HepG2 (cell line): ENCODE measurements at regions not wholly inside any gene's neighbourhood (a gene's known extent, or its start where the extent isn't known, plus 50 kb on each side); places are given as distances from the start of the nearest gene placed in this dataset.

Source experiments
- ATAC-seq: fragments of 200-7000 bp; cut with Tn5 transposase; 3 replicates; pipeline ENCODE4 v1.9.1; 2020; ENCODE audit warnings: mild to moderate bottlenecking, moderate library complexity
- BruUV-seq: library from RNA; stranded (reverse); fragments of 400-500 nt; replicated peaks from 2 replicates; lab custom pipeline; 2021; lab: Mats Ljungman, UMichigan
- CTCF ChIA-PET: fragments of 300-600 bp; formaldehyde crosslinking; extraction: SDS; loops from one replicate; lab custom pipeline; 2021; ENCODE audit warnings: low total read pairs, inconsistent platforms, low intra/inter-chr PET ratio; lab: Yijun Ruan, JAX
- POLR2A ChIA-PET: fragments of 350-600 bp; sonication (Branson Sonifier 250); formaldehyde crosslinking; loops from one replicate; lab custom pipeline; 2020; ENCODE audit warnings: antibody characterized with exemption, inconsistent platforms; lab: Yijun Ruan, JAX
- DNase-seq: peaks from one replicate; pipeline ENCODE4 v3.0.0-alpha.2; 2015; ENCODE audit warnings: low spot score
- FAIRE-seq: peaks from 3 replicates; lab custom pipeline; 2011; peaks lifted over from hg19 to GRCh38; lab: Jason Lieb, UNC
- H2AFZ ChIP-seq: one replicate; pipeline ENCODE4 v1.6.1; 2011; ENCODE audit warnings: low read length, inconsistent platforms
- H3K27ac ChIP-seq: fragments of 300-600 bp; 3 replicates; pipeline ENCODE4 v1.8.0; 2011; ENCODE audit warnings: mixed run types, mild to moderate bottlenecking, mixed read lengths, low read length, inconsistent platforms; ENCODE audit not compliant: insufficient read depth; ENCODE audit errors: extremely low read length
- H3K27me3 ChIP-seq, 2 experiments: fragments of 200-600 bp in 1 of 2; 2 replicates in 1 of 2; 3 replicates in 1 of 2; pipeline versions ENCODE4 v1.6.0 to v1.8.0; 2011; ENCODE audit warnings: low read length in 2 of 2, mild to moderate bottlenecking in 2 of 2, moderate library complexity in 2 of 2, inconsistent platforms in 1 of 2; ENCODE audit not compliant: insufficient read depth in 2 of 2, control insufficient read depth in 1 of 2
- H3K36me3 ChIP-seq, 2 experiments: fragments of 200-600 bp in 1 of 2; replicated peaks in 1 of 2; 2 replicates in 1 of 2; 3 replicates in 1 of 2; pipeline versions ENCODE4 v1.5.1 to v1.8.0; 2011; ENCODE audit warnings: low read length in 2 of 2, inconsistent platforms in 1 of 2; ENCODE audit not compliant: insufficient read depth in 2 of 2, control insufficient read depth in 1 of 2
- H3K4me1 ChIP-seq: 2 replicates; pipeline ENCODE4 v1.5.1; 2012; ENCODE audit warnings: low read length, inconsistent platforms; ENCODE audit not compliant: insufficient read depth
- H3K4me2 ChIP-seq: 2 replicates; pipeline ENCODE4 v1.6.0; 2011; ENCODE audit warnings: low read depth, low read length, inconsistent platforms
- H3K4me3 ChIP-seq, 3 experiments: fragments of 200-600 bp in 1 of 3; sonication (generic), shearing (Covaris generic) in 1 of 3; replicated peaks in 1 of 3; 2 replicates each; pipeline ENCODE4 v1.5.1; 2011 to 2016; ENCODE audit warnings: low read length in 3 of 3, inconsistent platforms in 2 of 3, low read depth in 2 of 3, mild to moderate bottlenecking in 2 of 3, control low read depth in 1 of 3, mixed read lengths in 1 of 3; ENCODE audit not compliant: insufficient read depth in 1 of 3
- H3K79me2 ChIP-seq: one replicate; pipeline ENCODE4 v1.6.1; 2011; ENCODE audit warnings: low read length, inconsistent platforms; ENCODE audit not compliant: insufficient read depth
- H3K9ac ChIP-seq: 2 replicates; pipeline ENCODE4 v1.6.0; 2011; ENCODE audit warnings: mild to moderate bottlenecking, low read depth, low read length, inconsistent platforms; ENCODE audit not compliant: insufficient read depth
- H3K9me3 ChIP-seq: 2 replicates; pipeline ENCODE4 v1.5.1; 2012; ENCODE audit warnings: mild to moderate bottlenecking, low read length
- H4K20me1 ChIP-seq: 2 replicates; pipeline ENCODE4 v1.6.0; 2011; ENCODE audit warnings: inconsistent platforms, mild to moderate bottlenecking, low read length, moderate library complexity; ENCODE audit not compliant: insufficient read depth
- HCFC1 ChIP-seq: fragments of 150-350 bp; IDR thresholded peaks from 2 replicates; pipeline ENCODE4 v1.6.1; 2014; ENCODE audit warnings: low read depth, low read length
- HOXD1 ChIP-seq: sonication (generic); formaldehyde crosslinking; IDR thresholded peaks from 2 replicates; pipeline ENCODE4 v1.5.0; 2020; ENCODE audit warnings: missing genetic modification reagents
- KLF6 ChIP-seq: IDR thresholded peaks from 2 replicates; pipeline ENCODE4 v1.8.0; 2016; ENCODE audit warnings: missing biosample characterization, missing genetic modification reagents
- PITX1 ChIP-seq: sonication (generic); formaldehyde crosslinking; IDR thresholded peaks from 2 replicates; pipeline ENCODE4 v1.5.1; 2020; ENCODE audit warnings: mild to moderate bottlenecking, missing genetic modification reagents
- RFX1 ChIP-seq: fragments of 450-650 bp; IDR thresholded peaks from 2 replicates; pipeline ENCODE4 v1.6.1; 2017
- XRCC5 ChIP-seq: fragments of 200-400 bp; formaldehyde crosslinking; optimal IDR thresholded peaks from 2 replicates; pipeline ENCODE3; 2017; ENCODE audit warnings: mild to moderate bottlenecking, low read length
- ZNF460 ChIP-seq: sonication (generic); formaldehyde crosslinking; IDR thresholded peaks from 2 replicates; pipeline ENCODE4 v1.5.1; 2020; ENCODE audit warnings: missing genetic modification reagents, mild to moderate bottlenecking, borderline replicate concordance
- ZNF546 ChIP-seq: sonication (generic); formaldehyde crosslinking; conservative IDR thresholded peaks from 2 replicates; pipeline ENCODE4 v1.8.1; 2023; ENCODE audit warnings: mild to moderate bottlenecking, missing genetic modification reagents
- WGBS: methylation state at CpG from one replicate; pipeline ENCODE4 v1.1.6; 2017; ENCODE audit warnings: low lambda C conversion rate; 5-methylcytosine and 5-hydroxymethylcytosine counted together
- in situ Hi-C: cut with HindIII; loops from 2 replicates; pipeline ENCODE4 v1.10.0; 2017; ENCODE audit warnings: low pct_unique_long_range_greater_than_20kb; ENCODE audit not compliant: extremely low pct_ligation_motif_present
- intact Hi-C: fragments of 100-400 bp; cut with micrococcal nuclease; formaldehyde crosslinking; loops from one replicate; pipeline ENCODE4 v1.10.0; 2022; ENCODE audit not compliant: unreplicated experiment
- TF ChIP-seq, protein P1 (sequence below): sonication (generic); formaldehyde crosslinking; IDR thresholded peaks from 2 replicates; pipeline ENCODE4 v1.5.0; 2020; ENCODE audit warnings: mild to moderate bottlenecking, missing genetic modification reagents
- TF ChIP-seq, protein P2 (sequence below): sonication (generic); formaldehyde crosslinking; IDR thresholded peaks from 2 replicates; pipeline ENCODE4 v1.4.0; 2020; ENCODE audit warnings: missing genetic modification reagents
- TF ChIP-seq, protein P3 (sequence below), 2 experiments: IDR thresholded peaks; 2 replicates each; pipeline ENCODE4 v1.6.1; 2011 to 2012; ENCODE audit warnings: low read length in 2 of 2, borderline replicate concordance in 1 of 2, low read depth in 1 of 2, mild to moderate bottlenecking in 1 of 2, moderate library complexity in 1 of 2
- TF ChIP-seq, protein P4 (sequence below): IDR thresholded peaks from 2 replicates; pipeline ENCODE4 v1.6.1; 2016; ENCODE audit warnings: low read depth, borderline replicate concordance

DNA sequence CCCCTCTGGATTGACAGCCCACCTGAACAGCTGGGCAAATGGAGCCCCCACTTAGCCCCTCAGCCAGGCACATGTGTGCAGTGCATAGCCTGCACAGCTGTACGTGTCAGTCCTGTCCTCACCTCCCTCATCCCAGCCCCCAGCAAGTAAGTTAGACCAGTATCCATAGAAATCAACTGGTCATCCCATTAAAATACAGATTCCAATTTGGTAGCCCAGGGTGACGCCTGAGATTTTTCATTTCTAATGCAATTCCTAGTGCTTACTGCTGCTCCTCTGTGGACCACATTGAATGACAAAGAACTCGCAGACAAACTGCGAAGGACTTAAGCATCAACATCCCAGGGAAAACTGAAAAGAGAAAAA, 99.0 kb upstream of the GJB5 start:
- intact Hi-C loops (no loop called here), in situ Hi-C loops (no loop called here)
- POLR2A ChIA-PET = no interaction called here
- H3K79me2 ChIP-seq = no peaks in the 10 kb centered on the region
- ATAC-seq = no peak
- no peaks in the 10 kb centered on the region for H4K20me1 ChIP-seq
- no TSS peak for BruUV-seq
- H3K9ac ChIP-seq = no peak overlapping the region
- H3K4me1 ChIP-seq = no peaks in the 10 kb centered on the region
- no peak overlapping the region for H3K4me3 ChIP-seq
- TF ChIP-seq KLF6 (CRISPR knock-in tag) = no peak
- TF ChIP-seq HCFC1 = no peak
- H3K4me2 ChIP-seq = no peak overlapping the region
- no peak overlapping the region for H2AFZ ChIP-seq
- FAIRE-seq = no peak
- no peaks in the 10 kb centered on the region for H3K9me3 ChIP-seq
- H3K27ac ChIP-seq = no peak overlapping the region
- CTCF ChIA-PET = no interaction called here
- H3K27me3 ChIP-seq = no peaks in the 10 kb centered on the region; a peak in 3 of 5 replicates
- 55% methylated on average over 4 of the region's 4 CpGs for WGBS
- DNase-seq = no peak
- no peaks in the 10 kb centered on the region for H3K36me3 ChIP-seq

DNA sequence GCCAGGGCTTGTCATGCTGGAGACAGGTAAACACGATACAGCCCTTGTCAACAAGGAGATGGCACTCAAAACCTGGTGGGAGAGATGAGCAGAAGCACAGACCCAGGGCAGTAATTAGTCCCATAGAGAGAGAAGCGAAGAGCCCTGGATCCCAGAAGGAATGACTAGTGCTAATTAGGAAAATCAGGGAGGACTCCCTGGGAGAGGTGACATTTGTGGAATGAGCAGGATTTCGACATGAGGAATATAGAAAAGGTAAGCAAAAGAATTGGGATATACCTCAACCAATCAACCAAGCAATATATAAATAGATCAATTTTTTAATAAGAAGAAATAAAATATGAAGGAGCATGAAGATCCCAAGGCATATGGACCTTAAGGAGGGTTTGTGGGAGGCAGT, 98.5 kb upstream of the GJB5 start:
- 7% methylated on average over 3 of the region's 3 CpGs for WGBS
- no peak for TF ChIP-seq ZNF546 (CRISPR knock-in tag)
- TF ChIP-seq, protein P1, sequence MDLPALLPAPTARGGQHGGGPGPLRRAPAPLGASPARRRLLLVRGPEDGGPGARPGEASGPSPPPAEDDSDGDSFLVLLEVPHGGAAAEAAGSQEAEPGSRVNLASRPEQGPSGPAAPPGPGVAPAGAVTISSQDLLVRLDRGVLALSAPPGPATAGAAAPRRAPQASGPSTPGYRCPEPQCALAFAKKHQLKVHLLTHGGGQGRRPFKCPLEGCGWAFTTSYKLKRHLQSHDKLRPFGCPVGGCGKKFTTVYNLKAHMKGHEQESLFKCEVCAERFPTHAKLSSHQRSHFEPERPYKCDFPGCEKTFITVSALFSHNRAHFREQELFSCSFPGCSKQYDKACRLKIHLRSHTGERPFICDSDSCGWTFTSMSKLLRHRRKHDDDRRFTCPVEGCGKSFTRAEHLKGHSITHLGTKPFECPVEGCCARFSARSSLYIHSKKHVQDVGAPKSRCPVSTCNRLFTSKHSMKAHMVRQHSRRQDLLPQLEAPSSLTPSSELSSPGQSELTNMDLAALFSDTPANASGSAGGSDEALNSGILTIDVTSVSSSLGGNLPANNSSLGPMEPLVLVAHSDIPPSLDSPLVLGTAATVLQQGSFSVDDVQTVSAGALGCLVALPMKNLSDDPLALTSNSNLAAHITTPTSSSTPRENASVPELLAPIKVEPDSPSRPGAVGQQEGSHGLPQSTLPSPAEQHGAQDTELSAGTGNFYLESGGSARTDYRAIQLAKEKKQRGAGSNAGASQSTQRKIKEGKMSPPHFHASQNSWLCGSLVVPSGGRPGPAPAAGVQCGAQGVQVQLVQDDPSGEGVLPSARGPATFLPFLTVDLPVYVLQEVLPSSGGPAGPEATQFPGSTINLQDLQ (CRISPR knock-in tag) = no peak
- TF ChIP-seq, protein P2, sequence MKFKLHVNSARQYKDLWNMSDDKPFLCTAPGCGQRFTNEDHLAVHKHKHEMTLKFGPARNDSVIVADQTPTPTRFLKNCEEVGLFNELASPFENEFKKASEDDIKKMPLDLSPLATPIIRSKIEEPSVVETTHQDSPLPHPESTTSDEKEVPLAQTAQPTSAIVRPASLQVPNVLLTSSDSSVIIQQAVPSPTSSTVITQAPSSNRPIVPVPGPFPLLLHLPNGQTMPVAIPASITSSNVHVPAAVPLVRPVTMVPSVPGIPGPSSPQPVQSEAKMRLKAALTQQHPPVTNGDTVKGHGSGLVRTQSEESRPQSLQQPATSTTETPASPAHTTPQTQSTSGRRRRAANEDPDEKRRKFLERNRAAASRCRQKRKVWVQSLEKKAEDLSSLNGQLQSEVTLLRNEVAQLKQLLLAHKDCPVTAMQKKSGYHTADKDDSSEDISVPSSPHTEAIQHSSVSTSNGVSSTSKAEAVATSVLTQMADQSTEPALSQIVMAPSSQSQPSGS (CRISPR knock-in tag) = no peak
- no peak for TF ChIP-seq XRCC5
- TF ChIP-seq, protein P3, sequence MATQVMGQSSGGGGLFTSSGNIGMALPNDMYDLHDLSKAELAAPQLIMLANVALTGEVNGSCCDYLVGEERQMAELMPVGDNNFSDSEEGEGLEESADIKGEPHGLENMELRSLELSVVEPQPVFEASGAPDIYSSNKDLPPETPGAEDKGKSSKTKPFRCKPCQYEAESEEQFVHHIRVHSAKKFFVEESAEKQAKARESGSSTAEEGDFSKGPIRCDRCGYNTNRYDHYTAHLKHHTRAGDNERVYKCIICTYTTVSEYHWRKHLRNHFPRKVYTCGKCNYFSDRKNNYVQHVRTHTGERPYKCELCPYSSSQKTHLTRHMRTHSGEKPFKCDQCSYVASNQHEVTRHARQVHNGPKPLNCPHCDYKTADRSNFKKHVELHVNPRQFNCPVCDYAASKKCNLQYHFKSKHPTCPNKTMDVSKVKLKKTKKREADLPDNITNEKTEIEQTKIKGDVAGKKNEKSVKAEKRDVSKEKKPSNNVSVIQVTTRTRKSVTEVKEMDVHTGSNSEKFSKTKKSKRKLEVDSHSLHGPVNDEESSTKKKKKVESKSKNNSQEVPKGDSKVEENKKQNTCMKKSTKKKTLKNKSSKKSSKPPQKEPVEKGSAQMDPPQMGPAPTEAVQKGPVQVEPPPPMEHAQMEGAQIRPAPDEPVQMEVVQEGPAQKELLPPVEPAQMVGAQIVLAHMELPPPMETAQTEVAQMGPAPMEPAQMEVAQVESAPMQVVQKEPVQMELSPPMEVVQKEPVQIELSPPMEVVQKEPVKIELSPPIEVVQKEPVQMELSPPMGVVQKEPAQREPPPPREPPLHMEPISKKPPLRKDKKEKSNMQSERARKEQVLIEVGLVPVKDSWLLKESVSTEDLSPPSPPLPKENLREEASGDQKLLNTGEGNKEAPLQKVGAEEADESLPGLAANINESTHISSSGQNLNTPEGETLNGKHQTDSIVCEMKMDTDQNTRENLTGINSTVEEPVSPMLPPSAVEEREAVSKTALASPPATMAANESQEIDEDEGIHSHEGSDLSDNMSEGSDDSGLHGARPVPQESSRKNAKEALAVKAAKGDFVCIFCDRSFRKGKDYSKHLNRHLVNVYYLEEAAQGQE (IDR thresholded peaks at IDR 0.05; ENCODE audit: borderline replicate concordance in 1 of 2, low read depth in 1 of 2, low read length in 2 of 2) = no peak
- no peak for TF ChIP-seq RFX1
- TF ChIP-seq HOXD1 (CRISPR knock-in tag) = no peak
- TF ChIP-seq PITX1 (CRISPR knock-in tag) = no peak
- TF ChIP-seq ZNF460 (CRISPR knock-in tag) = no peak
- TF ChIP-seq, protein P4, sequence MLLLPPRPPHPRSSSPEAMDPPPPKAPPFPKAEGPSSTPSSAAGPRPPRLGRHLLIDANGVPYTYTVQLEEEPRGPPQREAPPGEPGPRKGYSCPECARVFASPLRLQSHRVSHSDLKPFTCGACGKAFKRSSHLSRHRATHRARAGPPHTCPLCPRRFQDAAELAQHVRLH (CRISPR knock-in tag) = no peak

More for the DNA sequence above, 98.5 kb upstream of the GJB5 start:
- in situ Hi-C loops = no loop called here
- Histone ChIP-seq H3K36me3 (no peaks in the 10 kb centered on the region), H3K27me3 (no peaks in the 10 kb centered on the region; a peak in 3 of 5 replicates), H3K27ac (no peak overlapping the region), H3K9ac (no peak overlapping the region), H2AFZ (no peak overlapping the region), H3K9me3 (no peaks in the 10 kb centered on the region), H3K4me1 (no peaks in the 10 kb centered on the region), H3K79me2 (no peaks in the 10 kb centered on the region), H3K4me3 (no peak overlapping the region), H4K20me1 (no peaks in the 10 kb centered on the region), H3K4me2 (no peak overlapping the region)
- ChIA-PET POLR2A (no interaction called here), CTCF (no interaction called here)
- intact Hi-C loops = no loop called here
- BruUV-seq = no TSS peak
- ATAC-seq = no peak
- no peak for FAIRE-seq
- no peak for DNase-seq
